HG02610 (cell line): ENCODE measurements at regions not wholly inside any gene's neighbourhood (a gene's known extent, or its start where the extent isn't known, plus 50 kb on each side); places are given as distances from the start of the nearest gene placed in this dataset.

ENCODE experiments used
- ATAC-seq: cut with Tn5 transposase; IDR thresholded peaks from one replicate; pipeline ENCODE4 v1.9.1; 2021; ENCODE audit warnings: mild to moderate bottlenecking, moderate library complexity; ENCODE audit not compliant: unreplicated experiment

GRCh38 chr4:144562019-144562705 lies 83.8 kb upstream of the HHIP start:
- no peak for ATAC-seq

GRCh38 chr4:144564358-144564757 lies 81.6 kb upstream of the HHIP start:
- no peak for ATAC-seq

GRCh38 chr4:144565527-144566195 lies 80.3 kb upstream of the HHIP start:
- peak; percentile 74 for ATAC-seq

- ATAC-seq = no peak
These were observed 73.3 kb upstream of the HHIP start for GRCh38 chr4:144572660-144573059.

GRCh38 chr4:144574000-144574399 lies 72.0 kb upstream of the HHIP start:
- ATAC-seq = peak; percentile 59

- ATAC-seq = no peak
These were observed 71.4 kb upstream of the HHIP start for GRCh38 chr4:144574509-144574908.

GRCh38 chr4:144575181-144575580 lies 70.8 kb upstream of the HHIP start:
- ATAC-seq = peak; percentile 70

GRCh38 chr4:144578681-144579080 lies 67.3 kb upstream of the HHIP start:
- no peak for ATAC-seq

- ATAC-seq = no peak
These were observed 66.4 kb upstream of the HHIP start for GRCh38 chr4:144579411-144580030.

- no peak for ATAC-seq
These were observed 65.5 kb upstream of the HHIP start for GRCh38 chr4:144580430-144580829.

GRCh38 chr4:144582105-144582850 lies 63.7 kb upstream of the HHIP start:
- no peak for ATAC-seq

GRCh38 chr4:144582975-144583374 lies 63.0 kb upstream of the HHIP start:
- no peak for ATAC-seq

GRCh38 chr4:144583658-144584057 lies 62.3 kb upstream of the HHIP start:
- no peak for ATAC-seq

GRCh38 chr4:144584428-144584827 lies 61.5 kb upstream of the HHIP start:
- no peak for ATAC-seq

- ATAC-seq = peak; percentile 48
These were observed 56.4 kb upstream of the HHIP start for GRCh38 chr4:144589512-144589911.

- no peak for ATAC-seq
These were observed 55.9 kb upstream of the HHIP start for GRCh38 chr4:144590020-144590419.

GRCh38 chr4:144591401-144591800 lies 54.6 kb upstream of the HHIP start:
- no peak for ATAC-seq

GRCh38 chr4:144592264-144592663 lies 53.7 kb upstream of the HHIP start:
- no peak for ATAC-seq

GRCh38 chr4:144594471-144594986 lies 51.4 kb upstream of the HHIP start:
- no peak for ATAC-seq

- no peak for ATAC-seq
These were observed 50.3 kb upstream of the HHIP start for GRCh38 chr4:144595681-144596080.
